Motor neuron (in vitro differentiated cells): ENCODE measurements at regions not wholly inside any gene's neighbourhood (a gene's known extent, or its start where the extent isn't known, plus 50 kb on each side); places are given as distances from the start of the nearest gene placed in this dataset.

Source experiments
- ATAC-seq, 8 experiments: fragments of 200-7000 bp; cut with Tn5 transposase; replicated peaks in 6 of 8; 2 replicates each; pipeline ENCODE4 v1.8.0; 2021; ENCODE audit warnings: mild to moderate bottlenecking in 8 of 8, moderate library complexity in 8 of 8
- H3K27ac ChIP-seq, 2 donors: fragments of 250-450 bp; sonication (Bioruptor Pico); 2 replicates each; pipeline ENCODE4 v1.9.0; 2021; ENCODE audit warnings: antibody characterized with exemption in 2 of 2, mild to moderate bottlenecking in 2 of 2, moderate library complexity in 1 of 2
- H3K4me1 ChIP-seq, 2 donors: fragments of 250-450 bp; sonication (Bioruptor Pico); replicated peaks in 1 of 2; 2 replicates each; pipeline ENCODE4 v1.6.1; 2021; ENCODE audit warnings: antibody characterized with exemption in 2 of 2, mild to moderate bottlenecking in 2 of 2, moderate library complexity in 1 of 2
- H3K4me3 ChIP-seq, 5 donors: fragments of 250-450 bp; sonication (Bioruptor Pico); 2 replicates each; pipeline ENCODE4 v1.9.0; 2021; ENCODE audit warnings: antibody characterized with exemption in 5 of 5, mild to moderate bottlenecking in 5 of 5, moderate library complexity in 4 of 5
- WGBS, 10 experiments: fragments of 450-650 bp; shearing (Covaris generic); methylation state at CpG; one replicate each; pipeline ENCODE4 v1.0.0; 2022; 5-methylcytosine and 5-hydroxymethylcytosine counted together
- in situ Hi-C, 9 experiments: fragments of 400-800 bp; cut with MboI; loops; one replicate each; pipeline ENCODE4 v1.15.0; 2021; ENCODE audit warnings: low sequenced_read_pairs in 9 of 9, low pct_unique_long_range_greater_than_20kb in 2 of 9; ENCODE audit not compliant: unreplicated experiment in 9 of 9

DNA sequence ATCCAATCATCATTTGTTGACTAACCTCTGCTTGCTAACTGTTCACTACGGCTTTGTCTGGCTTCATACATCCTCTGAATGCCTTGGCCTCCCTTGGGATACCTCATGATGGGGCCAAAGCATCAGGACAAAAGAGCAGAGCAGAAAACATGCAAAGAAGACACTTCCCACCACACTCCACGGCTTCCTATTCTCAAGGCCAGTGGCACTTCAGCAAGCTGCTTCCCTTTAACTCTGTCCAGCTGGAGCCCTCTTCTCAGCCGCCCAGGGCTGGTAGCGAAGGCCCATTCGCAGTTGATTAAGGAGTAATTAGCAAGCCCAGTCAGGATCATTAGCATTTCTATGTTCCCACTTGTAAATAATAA, 224.3 kb upstream of the FGGY start:
- in situ Hi-C loops = no loop called here
- Histone ChIP-seq H3K27ac (no peak overlapping the region), H3K4me3 (no peak overlapping the region), H3K4me1 (peaks cover 4 to 12% of the 10 kb centered on the region in 2 donors)
- ATAC-seq = peak in 5 of 8 experiments; percentile 28 to 63 (median 48)
- 40 to 93% (median 60%) methylated on average over 1 to 5 of the region's 5 CpGs; no CpG with 5 or more reads in 2 of the 10 experiments for WGBS, 10 experiments

DNA sequence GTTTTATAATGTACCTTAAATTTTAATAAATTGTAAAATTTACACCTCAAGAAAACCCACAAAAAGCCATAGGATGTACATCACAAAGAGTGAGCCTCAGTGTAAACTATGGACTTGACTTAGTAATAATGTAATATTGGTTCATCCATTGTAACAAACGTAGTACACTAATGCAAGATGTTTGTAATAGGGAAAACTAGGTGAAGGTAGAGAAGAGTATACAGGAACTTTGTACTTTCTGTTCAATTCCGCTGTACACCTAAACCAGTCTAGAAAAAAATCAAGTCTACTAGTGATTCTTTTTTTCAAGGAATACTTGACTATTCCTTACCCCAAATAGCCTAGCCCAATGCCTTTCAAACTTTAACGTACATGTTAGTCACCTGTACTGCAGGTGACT, 222.3 kb upstream of the FGGY start:
- Histone ChIP-seq H3K27ac (no peak overlapping the region), H3K4me1 (peaks cover 19 to 26% of the 10 kb centered on the region in 2 donors), H3K4me3 (no peak overlapping the region)
- WGBS, 10 experiments = 38 to 96% (median 67%) methylated on average over 1 to 3 of the region's 3 CpGs
- no peak for ATAC-seq
- in situ Hi-C loops = no loop called here

GRCh38 chr1:59075021-59075420, 221.9 kb upstream of the FGGY start:
- Histone ChIP-seq H3K4me3 (no peak overlapping the region), H3K4me1 (peaks cover 23 to 30% of the 10 kb centered on the region in 2 donors), H3K27ac (no peak overlapping the region)
- no peak for ATAC-seq
- WGBS, 10 experiments = 56 to 97% (median 68%) methylated on average over 1 to 6 of the region's 6 CpGs; no CpG with 5 or more reads in 1 of the 10 experiments
- in situ Hi-C loops = no loop called here

DNA sequence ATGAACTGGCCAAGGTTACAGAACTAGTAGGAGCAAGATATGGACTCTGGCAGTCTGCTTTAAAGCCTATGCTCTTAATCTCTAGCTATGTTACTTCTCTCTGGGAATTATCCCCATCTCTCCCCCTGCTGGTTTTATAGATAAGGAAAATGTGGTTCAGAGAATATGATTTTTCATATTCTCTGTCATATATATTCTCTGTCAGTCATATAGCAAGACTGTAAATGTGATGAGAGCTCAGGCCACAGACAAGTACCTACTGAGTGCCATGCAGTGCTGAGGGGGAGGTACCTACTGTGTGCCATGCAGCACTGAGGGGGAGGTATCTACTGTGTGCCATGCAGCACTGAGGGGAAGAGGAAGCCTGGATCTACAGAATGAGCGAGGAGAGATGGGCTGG, 220.3 kb upstream of the FGGY start:
- Histone ChIP-seq H3K4me1 (peaks cover 23 to 27% of the 10 kb centered on the region in 2 donors), H3K27ac (no peak overlapping the region), H3K4me3 (no peak overlapping the region)
- ATAC-seq = peak in 1 of 8 experiments; percentile 25
- WGBS, 10 experiments = 93 to 100% (median 100%) methylated on average over 1 of the region's 1 CpG; no CpG with 5 or more reads in 7 of the 10 experiments
- in situ Hi-C loops = no loop called here

GRCh38 chr1:59077466-59078069, 219.3 kb upstream of the FGGY start:
- peaks cover 19 to 24% of the 10 kb centered on the region in 2 donors for H3K4me1 ChIP-seq
- ATAC-seq = no peak
- H3K4me3 ChIP-seq = no peak overlapping the region
- no peak overlapping the region for H3K27ac ChIP-seq
- in situ Hi-C loops = no loop called here
- WGBS, 10 experiments = 38 to 91% (median 65%) methylated on average over 1 to 6 of the region's 6 CpGs; no CpG with 5 or more reads in 1 of the 10 experiments

- Histone ChIP-seq H3K4me1 (peaks cover 19 to 21% of the 10 kb centered on the region in 2 donors), H3K4me3 (no peak overlapping the region), H3K27ac (no peak overlapping the region)
- ATAC-seq = peak in 4 of 8 experiments; percentile 10 to 79 (median 78)
- WGBS, 10 experiments = 10 to 83% (median 33%) methylated on average over 2 to 4 of the region's 4 CpGs
- in situ Hi-C loops = no loop called here
These were observed 218.7 kb upstream of the FGGY start for GRCh38 chr1:59078070-59078800.

GRCh38 chr1:59078866-59079265, 218.0 kb upstream of the FGGY start:
- peaks cover 20 to 26% of the 10 kb centered on the region in 2 donors for H3K4me1 ChIP-seq

DNA sequence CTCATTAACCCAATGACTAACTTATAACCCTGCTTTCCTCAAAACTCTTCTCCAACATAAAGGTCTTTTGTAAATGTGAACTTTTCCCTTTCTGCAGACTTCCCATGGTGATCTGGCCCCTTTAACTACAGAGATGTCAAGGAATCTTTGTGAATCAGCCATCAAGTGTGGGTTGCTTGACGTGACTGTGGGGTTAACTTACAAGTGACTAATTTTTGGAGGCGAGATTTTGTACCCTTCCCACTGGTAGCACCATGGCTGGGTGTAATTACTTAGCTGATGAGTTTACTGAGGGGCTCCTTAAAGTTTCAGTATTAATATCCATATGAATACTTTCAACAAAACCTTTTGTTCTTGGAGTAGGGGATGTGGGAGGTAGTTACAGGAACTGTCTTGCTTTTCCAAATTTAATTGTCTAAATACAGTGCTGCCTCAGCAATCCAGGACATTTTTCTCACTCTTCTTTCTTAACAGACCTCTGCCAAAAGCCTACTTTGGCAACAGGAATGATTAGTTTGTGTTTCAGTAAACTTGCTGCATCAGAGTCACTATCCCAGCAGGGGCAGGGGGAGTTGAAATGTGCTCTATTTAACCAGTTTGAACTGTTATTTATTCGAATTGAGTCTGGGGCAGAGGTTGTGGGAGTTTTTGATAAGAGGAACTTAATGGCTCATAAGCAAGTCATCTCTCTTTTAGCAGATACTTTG, 217.3 kb upstream of the FGGY start:
- ATAC-seq = no peak
- no peak overlapping the region for H3K4me3 ChIP-seq
- in situ Hi-C loops = no loop called here
- no peak overlapping the region for H3K27ac ChIP-seq
- H3K4me1 ChIP-seq = peaks cover 23 to 28% of the 10 kb centered on the region in 2 donors
- 10 to 32% (median 22%) methylated on average over 1 to 3 of the region's 3 CpGs; no CpG with 5 or more reads in 2 of the 10 experiments for WGBS, 10 experiments

More at GRCh38 chr1:59078866-59079265, 218.0 kb upstream of the FGGY start:
- in situ Hi-C loops = no loop called here
- 25 to 89% (median 44%) methylated on average over 2 to 3 of the region's 3 CpGs; no CpG with 5 or more reads in 1 of the 10 experiments for WGBS, 10 experiments
- no peak for ATAC-seq
- H3K4me3 ChIP-seq = no peak overlapping the region
- H3K27ac ChIP-seq = no peak overlapping the region

DNA sequence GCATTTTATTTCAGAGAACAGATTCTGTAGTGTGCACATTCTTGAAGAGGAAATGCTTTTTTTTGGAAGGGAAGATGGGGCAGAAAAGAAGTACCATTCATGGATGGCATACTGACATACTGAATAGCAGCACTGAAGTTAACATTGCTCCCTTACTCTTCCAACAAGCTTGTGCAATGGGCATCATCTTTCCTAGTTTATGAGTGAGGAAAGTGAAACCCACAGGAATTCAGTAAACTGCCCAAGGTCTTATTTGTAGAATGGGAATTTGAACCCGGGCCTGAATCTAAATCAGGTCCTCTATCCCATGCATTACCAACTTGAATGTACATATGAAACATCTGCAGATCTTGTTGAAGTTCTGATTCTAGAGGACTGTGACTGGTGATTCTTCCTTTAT, 215.7 kb upstream of the FGGY start:
- in situ Hi-C loops = no loop called here
- Histone ChIP-seq H3K27ac (no peak overlapping the region), H3K4me3 (no peak overlapping the region), H3K4me1 (peaks cover 23 to 28% of the 10 kb centered on the region in 2 donors)
- ATAC-seq = no peak
- WGBS, 10 experiments = 80 to 100% (median 94%) methylated on average over 1 of the region's 1 CpG; no CpG with 5 or more reads in 2 of the 10 experiments

GRCh38 chr1:59081795-59082194, 215.1 kb upstream of the FGGY start:
- ATAC-seq = peak in 2 of 8 experiments; percentile 24 to 38
- in situ Hi-C loops = no loop called here
- 20 to 100% (median 87%) methylated on average over 1 to 5 of the region's 5 CpGs for WGBS, 10 experiments
- Histone ChIP-seq H3K27ac (no peak overlapping the region), H3K4me3 (no peak overlapping the region), H3K4me1 (peaks cover 23 to 28% of the 10 kb centered on the region in 2 donors)

GRCh38 chr1:59083946-59084865, 212.7 kb upstream of the FGGY start:
- 36 to 100% (median 69%) methylated on average over 1 to 9 of the region's 9 CpGs; no CpG with 5 or more reads in 3 of the 10 experiments for WGBS, 10 experiments
- peaks cover 10 to 18% of the 10 kb centered on the region in 2 donors for H3K4me1 ChIP-seq
- in situ Hi-C loops = no loop called here
- ATAC-seq = peak in 3 of 8 experiments; percentile 18 to 60 (median 21)
- H3K27ac ChIP-seq = no peak overlapping the region
- H3K4me3 ChIP-seq = no peak overlapping the region

- no peak overlapping the region for H3K27ac ChIP-seq
- peaks cover 4 to 9% of the 10 kb centered on the region in 2 donors for H3K4me1 ChIP-seq
- in situ Hi-C loops = no loop called here
- 75 to 100% (median 96%) methylated on average over 1 to 3 of the region's 3 CpGs for WGBS, 10 experiments
- H3K4me3 ChIP-seq = no peak overlapping the region
- no peak for ATAC-seq
These were observed 211.8 kb upstream of the FGGY start for GRCh38 chr1:59085101-59085500.
